ENCODE measurements at regions not wholly inside any gene's neighbourhood (a gene's known extent, or its start where the extent isn't known, plus 50 kb on each side); places are given as distances from the start of the nearest gene placed in this dataset.

DNA sequence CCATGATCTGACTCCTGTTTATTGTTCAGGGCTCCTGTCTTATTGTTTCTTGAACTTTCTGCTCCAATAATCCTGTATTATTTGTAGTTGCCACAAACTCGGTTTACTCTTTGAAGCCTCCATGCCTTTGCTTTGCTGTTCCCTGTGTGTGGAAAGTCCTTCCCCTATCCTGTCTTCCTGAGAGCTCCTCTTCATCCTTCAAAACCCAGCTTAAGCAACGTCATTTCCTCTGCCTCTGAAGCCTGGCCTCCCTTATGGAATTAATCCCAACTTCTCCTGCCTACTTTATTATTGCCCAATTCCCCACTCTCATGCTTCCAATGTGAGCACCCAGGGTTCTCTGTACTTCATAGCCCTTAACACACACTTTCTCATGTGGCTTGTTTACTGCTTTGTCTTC is 766.2 kb downstream of the MED13L start:
- no peak for TF ChIP-seq CTCF (IDR thresholded peaks at IDR 0.05; ENCODE audit: borderline replicate concordance, insufficient read depth, low read depth, low read length)
- no peak overlapping the region for H3K4me3 ChIP-seq (ENCODE audit: low read depth, low read length)

DNA sequence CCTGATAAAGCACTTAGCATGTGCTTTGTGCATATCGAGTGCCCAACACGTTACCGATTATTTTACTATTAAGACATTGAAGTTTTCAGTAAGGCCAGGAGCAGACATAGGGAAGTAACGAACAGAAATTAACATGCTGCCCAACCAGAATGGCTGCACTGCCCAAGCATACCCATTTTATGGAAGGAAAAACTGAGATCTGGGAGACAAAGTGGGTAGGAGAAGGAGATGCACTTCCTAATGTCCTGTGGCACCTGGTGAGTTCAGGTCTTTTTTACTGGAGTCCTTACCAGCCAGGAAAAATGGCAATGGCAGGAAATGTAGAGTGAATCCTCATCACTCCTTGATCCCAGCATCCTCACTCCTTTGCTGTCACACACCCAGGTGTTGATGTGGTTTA is 768.5 kb downstream of the MED13L start:
- H3K4me3 ChIP-seq (ENCODE audit: low read depth, low read length): no peak overlapping the region
- TF ChIP-seq CTCF (IDR thresholded peaks at IDR 0.05; ENCODE audit: borderline replicate concordance, insufficient read depth, low read depth, low read length): no peak

DNA sequence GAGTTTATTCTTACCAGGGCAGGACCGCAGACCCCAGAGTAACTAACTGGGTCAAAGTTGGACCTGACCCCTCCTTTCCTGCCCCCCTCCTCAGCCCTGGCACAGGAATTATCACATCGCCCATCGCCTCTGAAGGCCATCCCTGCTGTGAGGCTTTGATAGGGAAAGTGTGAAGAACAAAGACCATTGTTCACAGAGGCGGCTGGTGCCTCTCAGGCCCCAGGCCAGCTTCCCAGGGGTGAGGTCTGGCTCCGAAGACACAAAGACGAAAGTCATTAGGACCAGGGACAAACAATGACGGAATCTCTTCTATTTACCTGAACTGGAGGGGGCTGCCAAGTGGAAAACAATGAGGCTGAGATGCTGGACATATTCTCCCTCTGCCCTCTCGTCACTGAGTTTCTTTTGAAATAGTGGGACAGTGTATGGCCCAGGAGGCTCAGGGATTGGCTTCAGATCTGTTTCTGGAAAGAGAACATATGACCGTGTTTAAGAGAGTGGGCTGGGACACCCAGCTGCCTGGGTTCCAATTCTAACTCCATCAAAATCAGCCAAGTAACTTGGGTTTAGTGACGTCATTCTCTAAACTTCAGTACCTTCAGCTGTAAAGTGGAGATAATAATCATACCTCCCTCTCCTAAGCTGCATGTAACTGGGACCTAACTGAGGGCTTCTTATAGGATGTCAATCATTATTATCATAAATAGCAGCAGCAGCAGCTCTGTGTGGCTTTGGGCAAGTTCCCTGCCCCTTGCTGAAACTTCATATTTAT is 769.4 kb downstream of the MED13L start:
- H3K4me3 ChIP-seq (ENCODE audit: low read depth, low read length): no peak overlapping the region
- TF ChIP-seq CTCF (IDR thresholded peaks at IDR 0.05; ENCODE audit: borderline replicate concordance, insufficient read depth, low read depth, low read length): no peak

- no peak for TF ChIP-seq CTCF (IDR thresholded peaks at IDR 0.05; ENCODE audit: borderline replicate concordance, insufficient read depth, low read depth, low read length)
- H3K4me3 ChIP-seq (ENCODE audit: low read depth, low read length): no peak overlapping the region
Observed at GRCh38 chr12:115507560-115507889, 770.0 kb downstream of the MED13L start.

DNA sequence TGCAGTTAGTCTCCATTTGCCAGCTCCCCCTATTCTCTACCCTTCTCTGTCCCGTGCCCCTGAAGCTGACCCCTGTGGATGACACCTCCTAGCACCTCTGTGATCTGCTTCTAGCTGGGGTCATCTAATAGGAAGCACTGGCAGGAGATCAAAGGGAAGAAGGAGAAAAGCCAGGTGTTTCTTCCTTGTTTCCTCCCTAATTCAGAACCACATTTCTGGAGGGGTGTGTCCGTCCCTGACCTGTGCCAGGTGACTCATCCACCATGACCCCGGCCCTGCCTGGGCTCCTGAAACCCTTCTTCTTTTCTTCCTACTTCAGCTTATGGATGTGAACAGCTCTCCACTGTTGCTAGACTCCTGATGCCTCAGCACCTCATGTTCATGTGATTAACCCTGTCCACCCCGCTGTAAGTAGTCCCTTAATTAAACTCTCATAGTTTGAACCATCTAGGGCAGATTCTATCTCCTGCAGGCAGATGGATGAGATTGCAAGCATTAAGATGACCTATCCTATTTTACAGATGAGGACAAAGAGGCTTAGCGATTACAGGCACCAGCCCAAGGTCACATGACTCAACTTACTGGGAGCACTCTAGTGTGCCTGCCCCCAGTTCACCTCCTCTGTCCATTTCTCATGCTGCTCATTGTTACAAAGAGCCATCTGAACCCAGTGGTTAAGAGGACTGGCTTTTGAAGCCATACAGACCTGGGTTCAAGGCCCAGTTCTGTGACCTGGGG is 770.5 kb downstream of the MED13L start:
- TF ChIP-seq CTCF (IDR thresholded peaks at IDR 0.05; ENCODE audit: borderline replicate concordance, insufficient read depth, low read depth, low read length): no peak

DNA sequence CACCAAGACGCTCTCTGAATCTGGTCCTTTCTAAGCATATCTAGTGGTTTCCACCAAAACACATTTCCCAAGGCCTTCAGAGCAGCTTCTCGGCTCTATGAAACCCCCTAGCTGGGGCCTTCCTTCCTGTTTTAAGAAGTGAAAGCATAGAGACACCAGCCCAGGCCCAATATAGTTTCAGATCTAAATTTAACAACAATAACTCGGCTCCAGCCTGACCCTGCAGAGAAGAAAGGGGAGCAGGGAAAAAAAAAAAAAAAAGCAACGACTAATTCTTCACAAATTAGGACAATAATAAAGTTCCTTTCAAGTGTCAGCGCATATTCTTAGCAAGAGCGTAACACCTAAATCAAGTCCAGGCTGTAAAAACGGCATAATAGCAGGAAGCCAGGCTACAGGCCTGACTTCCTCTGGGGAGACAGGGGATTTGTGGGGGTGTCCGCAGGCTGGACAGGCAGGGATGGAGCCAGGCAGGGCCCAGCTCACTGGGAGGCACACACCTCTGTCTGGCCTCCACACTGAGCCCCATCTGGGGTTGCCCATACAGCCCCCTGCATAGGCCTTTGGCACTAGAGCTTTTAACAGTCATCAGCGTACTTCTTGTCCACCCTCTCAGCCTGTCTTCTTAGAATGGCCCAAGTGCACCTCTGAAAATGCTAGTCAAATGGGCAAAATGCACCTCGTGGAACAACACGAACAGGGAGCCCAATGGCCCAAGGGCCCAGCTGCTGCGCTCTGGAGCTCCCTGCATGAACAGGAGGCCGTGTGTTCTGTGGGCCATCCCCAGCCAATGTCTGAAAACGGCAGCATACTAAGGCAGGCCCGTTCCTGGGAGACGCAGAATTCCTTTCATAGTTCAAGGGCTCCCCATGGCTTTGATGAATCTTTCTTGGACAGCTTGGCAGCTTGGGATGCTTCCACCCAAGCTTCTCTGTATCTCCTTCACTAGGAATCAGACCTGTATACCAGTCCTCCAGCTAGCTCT is 772.9 kb downstream of the MED13L start:
- no peak overlapping the region for H3K4me3 ChIP-seq (ENCODE audit: low read depth, low read length)
- no peak for TF ChIP-seq CTCF (IDR thresholded peaks at IDR 0.05; ENCODE audit: borderline replicate concordance, insufficient read depth, low read depth, low read length)

More for the DNA sequence above, 770.5 kb downstream of the MED13L start:
- H3K4me3 ChIP-seq (ENCODE audit: low read depth, low read length): no peak overlapping the region

Measured in GM12875 (cell line).